ENCODE measurements at regions not wholly inside any gene's neighbourhood (a gene's known extent, or its start where the extent isn't known, plus 50 kb on each side); places are given as distances from the start of the nearest gene placed in this dataset.

GRCh38 chr5:56569566-56569965 is 245.8 kb upstream of the MAP3K1 start:
- TF ChIP-seq RAD21 (CRISPR knock-in tag; conservative IDR thresholded peaks at IDR 0.05 in 1 of 2, IDR thresholded peaks at IDR 0.05 in 1 of 2) (no peak), CTCF (IDR thresholded peaks at IDR 0.05 in 2 of 3, conservative IDR thresholded peaks at IDR 0.05 in 1 of 3; ENCODE audit: insufficient read depth in 2 of 3, low read depth in 1 of 3, low read length in 3 of 3) (no peak), MAX (CRISPR knock-in tag; IDR thresholded peaks at IDR 0.05) (no peak), ZBTB1 (CRISPR knock-in tag; IDR thresholded peaks at IDR 0.05; ENCODE audit: borderline replicate concordance, low read depth) (no peak), REST (IDR thresholded peaks at IDR 0.05; ENCODE audit: borderline replicate concordance) (no peak), REST (CRISPR knock-in tag; IDR thresholded peaks at IDR 0.05; ENCODE audit: low read depth) (no peak), BRD4 (IDR thresholded peaks at IDR 0.05) (no peak), BRF2 (IDR thresholded peaks at IDR 0.05; ENCODE audit: borderline replicate concordance, insufficient read depth, insufficient read length) (no peak), ATF4 (CRISPR knock-in tag; IDR thresholded peaks at IDR 0.05) (no peak), POLR2A (conservative IDR thresholded peaks at IDR 0.05) (no peak), EZH2 (IDR thresholded peaks at IDR 0.05; ENCODE audit: borderline replicate concordance, low read depth, low read length) (no peak)

Data from K562 (cell line).